ENCODE measurements at regions not wholly inside any gene's neighbourhood (a gene's known extent, or its start where the extent isn't known, plus 50 kb on each side); places are given as distances from the start of the nearest gene placed in this dataset.

DNA sequence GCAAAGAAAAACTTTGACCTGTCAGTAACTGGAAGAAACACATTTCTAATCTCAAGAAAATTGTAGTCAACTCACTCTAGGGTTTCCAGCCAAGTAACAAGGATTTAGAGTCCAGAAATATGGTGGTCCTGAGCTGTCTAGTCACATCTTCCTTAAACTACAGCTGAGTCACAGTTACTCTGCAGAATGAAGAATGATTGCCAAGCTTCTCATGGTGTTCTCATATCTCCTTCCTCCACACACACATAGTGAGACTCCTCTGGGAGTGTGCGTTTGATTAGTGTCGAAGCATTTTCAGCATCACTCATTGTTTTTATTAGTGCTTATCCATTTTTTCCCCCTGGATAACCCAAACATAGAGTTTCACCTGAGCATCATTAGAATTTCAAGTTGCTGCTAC, 93.1 kb upstream of the CXCL12 start (continued):
- TF ChIP-seq, protein P1, sequence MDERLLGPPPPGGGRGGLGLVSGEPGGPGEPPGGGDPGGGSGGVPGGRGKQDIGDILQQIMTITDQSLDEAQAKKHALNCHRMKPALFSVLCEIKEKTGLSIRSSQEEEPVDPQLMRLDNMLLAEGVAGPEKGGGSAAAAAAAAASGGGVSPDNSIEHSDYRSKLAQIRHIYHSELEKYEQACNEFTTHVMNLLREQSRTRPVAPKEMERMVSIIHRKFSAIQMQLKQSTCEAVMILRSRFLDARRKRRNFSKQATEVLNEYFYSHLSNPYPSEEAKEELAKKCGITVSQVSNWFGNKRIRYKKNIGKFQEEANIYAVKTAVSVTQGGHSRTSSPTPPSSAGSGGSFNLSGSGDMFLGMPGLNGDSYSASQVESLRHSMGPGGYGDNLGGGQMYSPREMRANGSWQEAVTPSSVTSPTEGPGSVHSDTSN (CRISPR knock-in tag; IDR thresholded peaks at IDR 0.05; ENCODE audit: low read depth): no peak
- TF ChIP-seq, protein P1 (tag; conservative IDR thresholded peaks at IDR 0.05; ENCODE audit: low read depth): peak; percentile 63
- TF ChIP-seq NCOA6 (IDR thresholded peaks at IDR 0.05) (no peak), HOXB6 (CRISPR knock-in tag; IDR thresholded peaks at IDR 0.05; ENCODE audit: borderline replicate concordance) (no peak), ZNF282 (CRISPR knock-in tag; IDR thresholded peaks at IDR 0.05) (no peak), RBM34 (IDR thresholded peaks at IDR 0.05; ENCODE audit: borderline replicate concordance, insufficient read depth, low read length) (no peak), ZKSCAN8 (CRISPR knock-in tag; IDR thresholded peaks at IDR 0.05) (no peak), ZKSCAN1 (IDR thresholded peaks at IDR 0.05; ENCODE audit: low read depth, low read length) (peak; percentile 82), JUNB (CRISPR knock-in tag; conservative IDR thresholded peaks at IDR 0.05) (no peak), ZFP30 (CRISPR knock-in tag; IDR thresholded peaks at IDR 0.05; ENCODE audit: borderline replicate concordance) (no peak), SMAD2 (IDR thresholded peaks at IDR 0.05; ENCODE audit: low read depth, low read length) (no peak), ZBTB7A (IDR thresholded peaks at IDR 0.05; ENCODE audit: borderline replicate concordance, control insufficient read depth, low read depth, low read length) (no peak)
- TF ChIP-seq, protein P2, sequence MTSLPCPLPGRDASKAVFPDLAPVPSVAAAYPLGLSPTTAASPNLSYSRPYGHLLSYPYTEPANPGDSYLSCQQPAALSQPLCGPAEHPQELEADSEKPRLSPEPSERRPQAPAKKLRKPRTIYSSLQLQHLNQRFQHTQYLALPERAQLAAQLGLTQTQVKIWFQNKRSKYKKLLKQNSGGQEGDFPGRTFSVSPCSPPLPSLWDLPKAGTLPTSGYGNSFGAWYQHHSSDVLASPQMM (CRISPR knock-in tag; IDR thresholded peaks at IDR 0.05): no peak
- TF ChIP-seq, protein P3, sequence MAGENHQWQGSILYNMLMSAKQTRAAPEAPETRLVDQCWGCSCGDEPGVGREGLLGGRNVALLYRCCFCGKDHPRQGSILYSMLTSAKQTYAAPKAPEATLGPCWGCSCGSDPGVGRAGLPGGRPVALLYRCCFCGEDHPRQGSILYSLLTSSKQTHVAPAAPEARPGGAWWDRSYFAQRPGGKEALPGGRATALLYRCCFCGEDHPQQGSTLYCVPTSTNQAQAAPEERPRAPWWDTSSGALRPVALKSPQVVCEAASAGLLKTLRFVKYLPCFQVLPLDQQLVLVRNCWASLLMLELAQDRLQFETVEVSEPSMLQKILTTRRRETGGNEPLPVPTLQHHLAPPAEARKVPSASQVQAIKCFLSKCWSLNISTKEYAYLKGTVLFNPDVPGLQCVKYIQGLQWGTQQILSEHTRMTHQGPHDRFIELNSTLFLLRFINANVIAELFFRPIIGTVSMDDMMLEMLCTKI (IDR thresholded peaks at IDR 0.05; ENCODE audit: partially characterized antibody): no peak
- TF ChIP-seq, protein P4, sequence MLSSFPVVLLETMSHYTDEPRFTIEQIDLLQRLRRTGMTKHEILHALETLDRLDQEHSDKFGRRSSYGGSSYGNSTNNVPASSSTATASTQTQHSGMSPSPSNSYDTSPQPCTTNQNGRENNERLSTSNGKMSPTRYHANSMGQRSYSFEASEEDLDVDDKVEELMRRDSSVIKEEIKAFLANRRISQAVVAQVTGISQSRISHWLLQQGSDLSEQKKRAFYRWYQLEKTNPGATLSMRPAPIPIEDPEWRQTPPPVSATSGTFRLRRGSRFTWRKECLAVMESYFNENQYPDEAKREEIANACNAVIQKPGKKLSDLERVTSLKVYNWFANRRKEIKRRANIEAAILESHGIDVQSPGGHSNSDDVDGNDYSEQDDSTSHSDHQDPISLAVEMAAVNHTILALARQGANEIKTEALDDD (IDR thresholded peaks at IDR 0.05): peak; percentile 41; the same call in 1 of the 2 replicates
- TF ChIP-seq, protein P5, sequence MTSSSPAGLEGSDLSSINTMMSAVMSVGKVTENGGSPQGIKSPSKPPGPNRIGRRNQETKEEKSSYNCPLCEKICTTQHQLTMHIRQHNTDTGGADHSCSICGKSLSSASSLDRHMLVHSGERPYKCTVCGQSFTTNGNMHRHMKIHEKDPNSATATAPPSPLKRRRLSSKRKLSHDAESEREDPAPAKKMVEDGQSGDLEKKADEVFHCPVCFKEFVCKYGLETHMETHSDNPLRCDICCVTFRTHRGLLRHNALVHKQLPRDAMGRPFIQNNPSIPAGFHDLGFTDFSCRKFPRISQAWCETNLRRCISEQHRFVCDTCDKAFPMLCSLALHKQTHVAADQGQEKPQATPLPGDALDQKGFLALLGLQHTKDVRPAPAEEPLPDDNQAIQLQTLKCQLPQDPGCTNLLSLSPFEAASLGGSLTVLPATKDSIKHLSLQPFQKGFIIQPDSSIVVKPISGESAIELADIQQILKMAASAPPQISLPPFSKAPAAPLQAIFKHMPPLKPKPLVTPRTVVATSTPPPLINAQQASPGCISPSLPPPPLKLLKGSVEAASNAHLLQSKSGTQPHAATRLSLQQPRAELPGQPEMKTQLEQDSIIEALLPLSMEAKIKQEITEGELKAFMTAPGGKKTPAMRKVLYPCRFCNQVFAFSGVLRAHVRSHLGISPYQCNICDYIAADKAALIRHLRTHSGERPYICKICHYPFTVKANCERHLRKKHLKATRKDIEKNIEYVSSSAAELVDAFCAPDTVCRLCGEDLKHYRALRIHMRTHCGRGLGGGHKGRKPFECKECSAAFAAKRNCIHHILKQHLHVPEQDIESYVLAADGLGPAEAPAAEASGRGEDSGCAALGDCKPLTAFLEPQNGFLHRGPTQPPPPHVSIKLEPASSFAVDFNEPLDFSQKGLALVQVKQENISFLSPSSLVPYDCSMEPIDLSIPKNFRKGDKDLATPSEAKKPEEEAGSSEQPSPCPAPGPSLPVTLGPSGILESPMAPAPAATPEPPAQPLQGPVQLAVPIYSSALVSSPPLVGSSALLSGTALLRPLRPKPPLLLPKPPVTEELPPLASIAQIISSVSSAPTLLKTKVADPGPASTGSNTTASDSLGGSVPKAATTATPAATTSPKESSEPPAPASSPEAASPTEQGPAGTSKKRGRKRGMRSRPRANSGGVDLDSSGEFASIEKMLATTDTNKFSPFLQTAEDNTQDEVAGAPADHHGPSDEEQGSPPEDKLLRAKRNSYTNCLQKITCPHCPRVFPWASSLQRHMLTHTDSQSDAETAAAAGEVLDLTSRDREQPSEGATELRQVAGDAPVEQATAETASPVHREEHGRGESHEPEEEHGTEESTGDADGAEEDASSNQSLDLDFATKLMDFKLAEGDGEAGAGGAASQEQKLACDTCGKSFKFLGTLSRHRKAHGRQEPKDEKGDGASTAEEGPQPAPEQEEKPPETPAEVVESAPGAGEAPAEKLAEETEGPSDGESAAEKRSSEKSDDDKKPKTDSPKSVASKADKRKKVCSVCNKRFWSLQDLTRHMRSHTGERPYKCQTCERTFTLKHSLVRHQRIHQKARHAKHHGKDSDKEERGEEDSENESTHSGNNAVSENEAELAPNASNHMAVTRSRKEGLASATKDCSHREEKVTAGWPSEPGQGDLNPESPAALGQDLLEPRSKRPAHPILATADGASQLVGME (CRISPR knock-in tag; IDR thresholded peaks at IDR 0.05): no peak

Measured in K562 (cell line).